ENCODE measurements at regions not wholly inside any gene's neighbourhood (a gene's known extent, or its start where the extent isn't known, plus 50 kb on each side); places are given as distances from the start of the nearest gene placed in this dataset.

- TF ChIP-seq, protein P1, sequence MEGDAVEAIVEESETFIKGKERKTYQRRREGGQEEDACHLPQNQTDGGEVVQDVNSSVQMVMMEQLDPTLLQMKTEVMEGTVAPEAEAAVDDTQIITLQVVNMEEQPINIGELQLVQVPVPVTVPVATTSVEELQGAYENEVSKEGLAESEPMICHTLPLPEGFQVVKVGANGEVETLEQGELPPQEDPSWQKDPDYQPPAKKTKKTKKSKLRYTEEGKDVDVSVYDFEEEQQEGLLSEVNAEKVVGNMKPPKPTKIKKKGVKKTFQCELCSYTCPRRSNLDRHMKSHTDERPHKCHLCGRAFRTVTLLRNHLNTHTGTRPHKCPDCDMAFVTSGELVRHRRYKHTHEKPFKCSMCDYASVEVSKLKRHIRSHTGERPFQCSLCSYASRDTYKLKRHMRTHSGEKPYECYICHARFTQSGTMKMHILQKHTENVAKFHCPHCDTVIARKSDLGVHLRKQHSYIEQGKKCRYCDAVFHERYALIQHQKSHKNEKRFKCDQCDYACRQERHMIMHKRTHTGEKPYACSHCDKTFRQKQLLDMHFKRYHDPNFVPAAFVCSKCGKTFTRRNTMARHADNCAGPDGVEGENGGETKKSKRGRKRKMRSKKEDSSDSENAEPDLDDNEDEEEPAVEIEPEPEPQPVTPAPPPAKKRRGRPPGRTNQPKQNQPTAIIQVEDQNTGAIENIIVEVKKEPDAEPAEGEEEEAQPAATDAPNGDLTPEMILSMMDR (IDR thresholded peaks at IDR 0.05), result no peak
- no peak for TF ChIP-seq POLR2A (IDR thresholded peaks at IDR 0.05)
Observed at GRCh38 chr5:30103452-30104202, 1089.9 kb upstream of the CDH6 start.

All from Peyer's patch (tissue), 4 donors.